ENCODE measurements at regions not wholly inside any gene's neighbourhood (a gene's known extent, or its start where the extent isn't known, plus 50 kb on each side); places are given as distances from the start of the nearest gene placed in this dataset.

DNA sequence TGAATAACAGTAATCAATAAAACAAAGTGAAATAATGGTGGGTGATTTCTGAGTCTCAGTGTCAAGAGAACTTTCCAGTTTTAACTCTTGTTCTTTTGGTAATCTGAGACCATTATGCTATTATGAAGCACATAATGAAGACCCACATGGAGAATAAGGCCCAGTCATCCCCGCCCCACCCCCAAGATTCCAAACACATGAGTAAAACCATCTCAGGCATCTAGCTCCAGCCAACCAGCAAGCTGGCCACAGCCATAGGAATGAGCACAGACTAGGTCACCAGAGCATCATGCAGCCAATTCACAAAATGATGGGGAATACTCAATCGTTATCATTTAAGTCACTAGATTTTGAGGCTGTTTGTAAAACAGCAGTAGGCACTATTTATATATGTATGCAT is 1769.0 kb upstream of the PCDH20 start:
- no peak overlapping the region for H2AFZ ChIP-seq
- TF ChIP-seq, protein P1, sequence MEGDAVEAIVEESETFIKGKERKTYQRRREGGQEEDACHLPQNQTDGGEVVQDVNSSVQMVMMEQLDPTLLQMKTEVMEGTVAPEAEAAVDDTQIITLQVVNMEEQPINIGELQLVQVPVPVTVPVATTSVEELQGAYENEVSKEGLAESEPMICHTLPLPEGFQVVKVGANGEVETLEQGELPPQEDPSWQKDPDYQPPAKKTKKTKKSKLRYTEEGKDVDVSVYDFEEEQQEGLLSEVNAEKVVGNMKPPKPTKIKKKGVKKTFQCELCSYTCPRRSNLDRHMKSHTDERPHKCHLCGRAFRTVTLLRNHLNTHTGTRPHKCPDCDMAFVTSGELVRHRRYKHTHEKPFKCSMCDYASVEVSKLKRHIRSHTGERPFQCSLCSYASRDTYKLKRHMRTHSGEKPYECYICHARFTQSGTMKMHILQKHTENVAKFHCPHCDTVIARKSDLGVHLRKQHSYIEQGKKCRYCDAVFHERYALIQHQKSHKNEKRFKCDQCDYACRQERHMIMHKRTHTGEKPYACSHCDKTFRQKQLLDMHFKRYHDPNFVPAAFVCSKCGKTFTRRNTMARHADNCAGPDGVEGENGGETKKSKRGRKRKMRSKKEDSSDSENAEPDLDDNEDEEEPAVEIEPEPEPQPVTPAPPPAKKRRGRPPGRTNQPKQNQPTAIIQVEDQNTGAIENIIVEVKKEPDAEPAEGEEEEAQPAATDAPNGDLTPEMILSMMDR (IDR thresholded peaks at IDR 0.05): no peak
- no peaks in the 10 kb centered on the region for H3K27me3 ChIP-seq (ENCODE audit: control insufficient read depth, insufficient read depth, low read length)
- H3K9ac ChIP-seq: no peak overlapping the region
- no peaks in the 10 kb centered on the region for H3K36me3 ChIP-seq (ENCODE audit: control insufficient read depth, insufficient read depth, low read length)
- H3K9me3 ChIP-seq (ENCODE audit: control insufficient read depth, low read length): no peaks in the 10 kb centered on the region
- H3K79me2 ChIP-seq: no peaks in the 10 kb centered on the region
- no peak overlapping the region for H3K27ac ChIP-seq
- H3K4me3 ChIP-seq (ENCODE audit: low read depth, low read length): no peak overlapping the region
- no peaks in the 10 kb centered on the region for H3K4me1 ChIP-seq
- no peak overlapping the region for H3K4me2 ChIP-seq (ENCODE audit: low read length)

DNA sequence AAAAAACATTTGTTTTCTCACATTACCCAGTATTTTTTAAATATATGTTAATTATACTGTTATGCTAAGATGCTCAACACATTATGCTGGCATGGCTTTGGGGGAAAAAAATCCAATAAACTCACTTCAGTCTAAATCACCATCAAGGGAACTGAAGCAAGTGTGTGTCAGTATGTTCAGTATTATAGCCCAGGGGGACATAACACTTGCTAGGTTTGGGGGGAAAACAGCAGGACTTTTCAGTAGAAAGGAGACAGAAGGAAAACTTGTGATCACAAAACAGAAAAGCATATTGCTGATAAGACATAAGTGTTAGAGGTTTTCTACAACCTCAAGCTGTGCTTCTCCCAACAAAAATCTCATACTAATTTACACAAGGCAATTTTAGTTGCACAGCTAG is 1759.9 kb upstream of the PCDH20 start:
- Histone ChIP-seq H3K36me3 (ENCODE audit: control insufficient read depth, insufficient read depth, low read length) (no peaks in the 10 kb centered on the region), H3K4me2 (ENCODE audit: low read length) (no peak overlapping the region), H3K27me3 (ENCODE audit: control insufficient read depth, insufficient read depth, low read length) (no peaks in the 10 kb centered on the region), H3K4me3 (ENCODE audit: low read depth, low read length) (no peak overlapping the region), H3K4me1 (no peaks in the 10 kb centered on the region), H3K9me3 (ENCODE audit: control insufficient read depth, low read length) (no peaks in the 10 kb centered on the region), H2AFZ (no peak overlapping the region), H3K27ac (no peak overlapping the region), H3K79me2 (no peaks in the 10 kb centered on the region), H3K9ac (no peak overlapping the region)
- TF ChIP-seq, protein P1 (IDR thresholded peaks at IDR 0.05): no peak

GRCh38 chr13:63167699-63168337 is 1752.2 kb upstream of the PCDH20 start:
- Histone ChIP-seq H3K36me3 (ENCODE audit: control insufficient read depth, insufficient read depth, low read length) (no peaks in the 10 kb centered on the region), H3K27me3 (ENCODE audit: control insufficient read depth, insufficient read depth, low read length) (no peaks in the 10 kb centered on the region), H3K4me3 (ENCODE audit: low read depth, low read length) (no peak overlapping the region), H3K79me2 (no peaks in the 10 kb centered on the region), H3K4me1 (no peaks in the 10 kb centered on the region), H3K27ac (no peak overlapping the region), H3K9ac (no peak overlapping the region), H3K4me2 (ENCODE audit: low read length) (no peak overlapping the region), H3K9me3 (ENCODE audit: control insufficient read depth, low read length) (no peaks in the 10 kb centered on the region), H2AFZ (no peak overlapping the region)
- TF ChIP-seq, protein P1 (IDR thresholded peaks at IDR 0.05): no peak

GRCh38 chr13:63166345-63166744 is 1750.7 kb upstream of the PCDH20 start:
- Histone ChIP-seq H2AFZ (no peak overlapping the region), H3K9ac (no peak overlapping the region), H3K36me3 (ENCODE audit: control insufficient read depth, insufficient read depth, low read length) (no peaks in the 10 kb centered on the region), H3K27ac (no peak overlapping the region), H3K4me2 (ENCODE audit: low read length) (no peak overlapping the region), H3K27me3 (ENCODE audit: control insufficient read depth, insufficient read depth, low read length) (no peaks in the 10 kb centered on the region), H3K9me3 (ENCODE audit: control insufficient read depth, low read length) (no peaks in the 10 kb centered on the region), H3K4me1 (no peaks in the 10 kb centered on the region), H3K79me2 (no peaks in the 10 kb centered on the region), H3K4me3 (ENCODE audit: low read depth, low read length) (no peak overlapping the region)
- TF ChIP-seq, protein P1 (IDR thresholded peaks at IDR 0.05): no peak

GRCh38 chr13:63163903-63164302 is 1748.3 kb upstream of the PCDH20 start:
- H3K36me3 ChIP-seq (ENCODE audit: control insufficient read depth, insufficient read depth, low read length): no peaks in the 10 kb centered on the region
- no peaks in the 10 kb centered on the region for H3K79me2 ChIP-seq
- no peak overlapping the region for H3K4me3 ChIP-seq (ENCODE audit: low read depth, low read length)
- H3K9ac ChIP-seq: no peak overlapping the region
- TF ChIP-seq, protein P1 (IDR thresholded peaks at IDR 0.05): no peak
- no peak overlapping the region for H3K27ac ChIP-seq
- H2AFZ ChIP-seq: no peak overlapping the region
- H3K4me2 ChIP-seq (ENCODE audit: low read length): no peak overlapping the region
- H3K27me3 ChIP-seq (ENCODE audit: control insufficient read depth, insufficient read depth, low read length): no peaks in the 10 kb centered on the region
- H3K4me1 ChIP-seq: no peaks in the 10 kb centered on the region
- no peaks in the 10 kb centered on the region for H3K9me3 ChIP-seq (ENCODE audit: control insufficient read depth, low read length)

Measured in parathyroid adenoma (tissue), 2 donors.